ENCODE measurements at regions not wholly inside any gene's neighbourhood (a gene's known extent, or its start where the extent isn't known, plus 50 kb on each side); places are given as distances from the start of the nearest gene placed in this dataset.

GRCh38 chr19:28956421-28956820, 256.5 kb downstream of the UQCRFS1 start:
- TF ChIP-seq SUPT20H (IDR thresholded peaks at IDR 0.05; ENCODE audit: borderline replicate concordance, control insufficient read depth, low read depth, low read length) (no peak), FOXK2 (IDR thresholded peaks at IDR 0.05) (no peak), CTCF (IDR thresholded peaks at IDR 0.05 in 2 of 3, conservative IDR thresholded peaks at IDR 0.05 in 1 of 3; ENCODE audit: control insufficient read depth in 2 of 3, extremely low read depth in 1 of 3, insufficient read depth in 1 of 3, low read depth in 3 of 3, low read length in 3 of 3) (no peak), RAD51 (IDR thresholded peaks at IDR 0.05) (no peak), HCFC1 (IDR thresholded peaks at IDR 0.05; ENCODE audit: low read length) (no peak), TAF1 (IDR thresholded peaks at IDR 0.05; ENCODE audit: borderline replicate concordance, low read depth, low read length) (no peak), CBX5 (IDR thresholded peaks at IDR 0.05; ENCODE audit: low read depth) (no peak), EZH2 (IDR thresholded peaks at IDR 0.05; ENCODE audit: borderline replicate concordance, control insufficient read depth, low read depth, low read length) (no peak), JUND (IDR thresholded peaks at IDR 0.05; ENCODE audit: low read depth, low read length) (no peak)
